ENCODE measurements at regions not wholly inside any gene's neighbourhood (a gene's known extent, or its start where the extent isn't known, plus 50 kb on each side); places are given as distances from the start of the nearest gene placed in this dataset.

DNA sequence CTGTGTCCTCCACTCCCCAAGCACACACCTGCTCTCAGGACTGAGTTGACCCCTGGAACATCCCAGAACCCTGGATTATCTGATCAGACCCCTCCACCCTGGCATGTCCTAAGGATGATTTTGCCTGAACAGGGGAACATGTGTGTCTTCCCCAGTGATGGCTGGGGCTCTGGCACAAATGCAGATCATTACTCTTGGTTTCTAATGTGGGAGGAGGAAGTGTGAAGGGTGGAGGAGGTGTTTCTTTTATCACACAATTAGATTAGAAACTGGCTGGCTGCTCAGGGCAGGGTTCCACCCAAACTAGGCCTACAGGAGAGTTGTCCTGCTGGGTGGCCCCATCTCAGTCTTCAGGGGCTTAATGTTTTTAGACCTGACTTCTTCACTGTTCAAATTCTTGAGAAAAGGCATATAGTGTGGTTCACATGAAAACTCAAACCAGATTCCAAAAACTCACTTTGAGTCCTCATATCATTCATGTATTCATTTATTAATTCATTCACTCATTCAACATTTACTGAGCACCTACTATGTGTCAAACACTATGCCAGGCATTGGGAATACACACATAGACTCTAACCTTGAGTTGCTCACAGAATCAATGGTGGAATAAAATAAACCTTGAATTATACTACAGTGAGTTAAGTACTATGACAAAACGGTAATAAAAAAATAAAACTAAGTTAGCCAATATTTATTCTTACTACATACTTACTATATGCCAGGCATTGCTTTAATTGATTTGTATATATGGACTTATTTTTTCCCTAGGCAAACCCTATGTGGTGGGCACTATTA lies 221.8 kb upstream of the JUN start:
- peak; percentile 35 for DNase-seq (ENCODE audit: low spot score)

DNA sequence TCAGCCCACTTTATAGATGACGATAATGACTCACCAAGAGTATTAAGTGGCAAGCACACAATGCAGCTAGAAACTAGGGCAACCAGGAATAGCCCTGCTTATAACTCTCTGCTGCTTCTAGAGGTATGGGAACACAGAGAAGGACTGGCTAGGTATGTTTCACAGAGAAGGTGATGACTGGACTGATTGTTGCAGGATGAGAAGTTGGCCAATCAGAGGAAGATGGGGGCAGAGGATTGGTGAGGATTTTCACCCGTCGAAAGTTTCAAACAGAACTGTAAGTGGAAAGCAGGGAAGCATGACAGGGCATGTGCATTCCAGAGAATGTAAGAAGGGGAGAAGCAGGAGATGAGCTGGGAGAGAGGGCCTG lies 222.4 kb upstream of the JUN start:
- DNase-seq (ENCODE audit: low spot score): no peak

DNA sequence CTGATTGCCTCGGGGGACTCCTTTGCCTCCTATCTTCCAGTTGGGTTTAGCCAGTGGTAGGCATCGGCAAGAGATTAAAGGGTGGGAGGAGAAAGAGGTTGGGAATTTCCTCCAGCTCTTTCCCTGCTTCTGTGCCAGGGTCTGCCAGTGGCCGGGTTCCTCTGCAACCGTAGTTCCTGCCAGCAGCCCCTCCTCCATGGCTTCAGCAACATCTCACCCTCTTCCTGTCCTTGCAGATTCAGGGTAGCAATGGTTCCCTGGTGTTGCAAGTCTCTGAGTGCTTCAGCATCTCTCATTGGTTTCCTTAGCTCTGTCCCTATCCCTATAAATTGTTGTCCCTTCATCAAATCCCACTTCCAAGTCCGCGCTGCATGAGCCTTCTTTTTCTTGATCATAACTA lies 223.1 kb upstream of the JUN start:
- DNase-seq (ENCODE audit: low spot score): no peak

DNA sequence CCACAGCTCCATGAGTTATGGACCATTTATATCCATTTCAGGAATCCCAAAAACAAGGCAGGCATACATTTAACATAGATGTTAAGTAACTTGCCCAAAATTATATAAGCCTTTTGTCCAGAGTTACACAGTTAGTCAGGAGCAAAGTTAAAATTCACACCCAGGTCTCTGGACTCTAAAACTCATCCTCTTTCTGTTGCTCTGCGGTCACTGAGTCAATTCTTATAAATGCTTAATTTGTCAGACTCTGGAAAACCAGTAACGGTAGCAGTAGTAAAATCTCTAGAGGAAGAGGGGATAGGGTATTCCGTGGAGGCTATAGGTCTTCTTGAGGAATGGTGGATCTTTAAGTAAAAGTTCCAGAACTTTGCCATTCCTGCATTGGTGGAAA lies 223.6 kb upstream of the JUN start:
- no peak for DNase-seq (ENCODE audit: low spot score)

DNA sequence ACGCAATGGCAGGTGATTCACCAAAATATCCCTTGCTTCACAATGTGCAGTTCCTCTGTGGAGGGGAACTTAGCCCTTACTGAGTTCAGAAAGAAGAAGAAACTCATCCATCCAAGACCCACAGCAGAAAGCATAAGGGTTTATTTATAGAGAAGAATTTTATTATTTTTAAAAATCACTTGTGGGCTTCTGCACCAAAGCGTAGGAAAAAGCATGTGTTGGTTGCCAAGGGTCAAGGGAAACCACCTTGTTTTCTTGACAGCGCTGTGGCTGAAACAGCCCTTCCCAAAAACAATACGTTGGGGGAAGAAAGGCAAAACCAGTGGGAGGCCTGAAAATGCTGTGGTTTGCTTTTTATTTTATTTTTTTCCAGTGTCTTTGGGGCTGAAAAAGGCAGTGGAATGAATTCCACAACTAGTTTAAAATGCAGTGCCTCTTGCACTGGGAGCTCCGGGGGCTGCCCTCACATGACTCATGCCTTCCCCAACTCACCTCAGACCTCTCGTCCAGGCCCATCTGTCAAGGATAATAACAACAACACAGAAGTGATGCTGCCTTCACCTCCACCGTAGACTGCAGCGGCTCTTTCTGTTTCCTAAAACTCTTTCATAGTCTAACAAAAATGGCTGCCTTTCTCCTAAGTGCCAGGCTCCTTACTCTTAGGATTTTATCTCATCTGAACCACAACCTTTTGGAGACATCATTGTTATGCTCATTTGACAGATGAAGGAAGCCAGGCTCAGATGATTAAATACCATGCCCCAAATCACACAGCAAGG lies 224.2 kb upstream of the JUN start:
- DNase-seq (ENCODE audit: low spot score): no peak

DNA sequence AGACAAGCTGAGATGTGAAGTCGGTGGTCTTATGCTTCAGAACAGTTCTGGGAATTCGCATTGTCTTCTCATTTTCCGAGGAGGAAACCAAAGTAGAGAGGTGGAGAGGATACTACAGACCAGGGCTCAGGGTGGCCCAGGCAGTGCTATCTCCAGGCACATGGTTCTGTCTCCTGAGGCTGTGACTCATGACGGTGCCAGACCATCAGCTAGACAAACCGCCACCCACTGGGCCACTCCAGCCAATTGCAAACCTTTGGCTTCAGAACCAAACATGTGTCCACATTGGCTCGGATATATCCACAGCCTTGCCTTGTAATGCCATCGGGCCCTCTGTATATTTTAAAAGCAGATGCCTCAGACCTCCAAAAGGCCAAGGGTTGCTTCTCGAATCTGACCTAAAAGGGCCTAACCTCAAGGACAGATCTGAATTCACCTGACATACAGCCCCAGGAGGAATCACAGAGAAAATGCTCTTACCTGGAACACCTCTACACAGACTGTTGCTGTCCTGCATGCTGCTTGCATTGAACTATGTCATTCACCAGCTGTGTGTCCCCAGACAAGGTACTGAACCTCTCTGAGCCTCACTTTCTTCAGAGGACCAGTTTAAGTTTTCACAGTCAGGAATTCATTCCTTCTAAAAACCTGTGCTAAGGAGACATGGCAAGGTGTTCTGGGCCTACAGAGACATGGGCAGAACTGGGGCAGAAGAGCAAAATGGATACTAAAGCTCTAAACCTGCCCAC lies 224.9 kb upstream of the JUN start:
- DNase-seq (ENCODE audit: low spot score): no peak

DNA sequence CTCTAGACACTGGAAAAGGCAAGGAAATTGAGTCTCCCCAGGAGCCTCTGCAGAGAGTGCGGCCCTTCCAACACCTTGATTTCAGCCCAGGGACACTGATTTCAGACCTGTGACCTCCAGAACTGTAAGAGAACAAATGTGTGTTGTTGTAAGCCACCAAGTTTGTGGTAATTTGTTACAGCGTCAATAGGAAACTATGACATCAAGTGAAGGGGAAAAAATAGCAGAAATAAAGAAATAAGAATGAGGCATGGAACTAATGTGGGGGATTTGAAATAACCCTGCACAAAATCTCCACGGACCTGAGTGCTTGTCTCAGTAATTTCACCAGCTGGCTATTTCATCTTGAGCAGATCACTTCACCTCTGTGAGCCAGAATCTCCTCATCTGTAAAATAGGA lies 227.8 kb upstream of the JUN start:
- DNase-seq (ENCODE audit: low spot score): no peak

DNA sequence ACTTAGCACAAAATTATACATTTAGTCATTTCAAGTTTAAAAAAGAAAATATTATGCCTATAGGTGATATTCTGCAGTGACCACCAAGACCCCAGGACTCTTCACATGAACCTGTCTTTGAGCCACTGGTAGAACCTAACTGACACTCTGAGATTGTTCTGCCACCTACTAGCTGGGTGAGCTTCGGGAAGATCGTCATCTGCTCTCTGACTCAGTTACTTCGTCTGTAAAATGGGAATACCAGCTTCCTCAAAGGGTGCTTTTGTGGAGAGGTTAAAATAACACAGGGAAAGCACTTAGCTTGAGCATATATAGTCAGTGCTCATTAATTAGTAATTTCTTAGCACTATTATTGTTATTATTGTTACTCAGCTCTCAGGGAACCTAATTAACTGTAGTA lies 228.5 kb upstream of the JUN start:
- DNase-seq (ENCODE audit: low spot score): no peak

DNA sequence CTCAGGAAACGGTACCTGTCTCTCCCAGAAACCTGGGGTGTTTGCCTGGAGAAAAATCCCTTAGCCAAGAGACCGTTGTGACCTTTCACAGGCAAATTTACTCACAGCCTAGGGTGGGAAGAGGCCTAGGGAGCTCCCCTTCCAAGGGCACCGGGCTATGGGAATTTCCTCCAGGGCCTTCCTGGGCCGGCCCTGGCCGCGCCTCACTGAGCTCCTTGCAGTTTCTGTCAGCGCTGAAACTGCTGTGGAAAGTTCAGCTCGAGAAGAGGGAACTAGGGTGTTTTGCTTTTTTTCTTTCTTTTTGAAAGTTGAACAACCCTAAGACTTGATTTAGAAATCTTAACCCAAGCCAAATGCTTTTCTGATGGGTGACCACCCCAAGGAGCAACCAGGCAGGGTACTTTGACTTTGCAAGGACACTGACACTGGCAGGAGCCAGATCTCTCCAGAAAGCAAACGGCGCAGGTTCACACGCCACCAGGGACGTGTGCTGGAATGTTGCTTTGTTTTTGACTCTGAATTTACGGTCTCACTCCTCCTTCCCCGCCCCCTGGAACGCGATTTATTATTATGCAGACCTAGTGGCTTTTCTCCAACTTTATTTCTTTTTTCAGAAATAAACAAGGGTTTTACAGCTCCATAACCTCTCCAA lies 229.6 kb upstream of the JUN start:
- peak; percentile 25 for DNase-seq (ENCODE audit: low spot score)

DNA sequence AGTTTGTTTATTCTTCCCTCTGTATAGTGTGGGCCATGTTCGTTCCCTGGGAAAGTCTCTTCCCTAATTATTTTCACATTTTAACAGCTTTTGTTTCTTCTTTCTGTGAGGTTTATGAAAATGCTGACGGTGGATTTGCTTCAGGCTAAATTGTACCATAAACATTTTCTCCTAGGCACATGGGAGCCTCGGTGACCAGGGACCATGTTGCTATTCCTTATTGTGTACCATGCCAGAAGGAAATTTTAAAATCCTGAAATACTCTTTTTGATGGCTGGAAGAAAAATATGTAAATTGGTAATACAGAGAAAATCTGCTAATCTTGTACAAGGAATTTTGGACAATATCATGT lies 230.1 kb upstream of the JUN start:
- no peak for DNase-seq (ENCODE audit: low spot score)

DNA sequence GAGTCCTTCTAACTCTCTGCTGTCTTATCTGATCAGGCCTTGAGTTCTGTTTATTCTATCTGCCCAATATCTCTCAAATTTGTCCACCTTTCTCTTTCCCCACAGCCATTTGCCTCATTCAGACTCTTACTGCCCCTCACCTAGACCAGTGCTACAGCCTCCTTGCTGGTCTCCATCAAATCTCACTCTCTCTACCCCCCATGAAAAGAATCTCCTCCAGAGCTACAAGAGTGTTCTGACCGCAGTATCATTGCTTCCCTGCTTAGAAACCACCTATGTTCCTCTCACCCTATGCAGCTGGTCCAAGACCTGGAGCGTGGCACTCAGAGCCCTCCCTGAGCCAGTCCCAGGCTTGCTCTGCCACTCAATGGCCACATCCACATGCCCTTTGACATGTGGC lies 231.0 kb upstream of the JUN start:
- no peak for DNase-seq (ENCODE audit: low spot score)

DNA sequence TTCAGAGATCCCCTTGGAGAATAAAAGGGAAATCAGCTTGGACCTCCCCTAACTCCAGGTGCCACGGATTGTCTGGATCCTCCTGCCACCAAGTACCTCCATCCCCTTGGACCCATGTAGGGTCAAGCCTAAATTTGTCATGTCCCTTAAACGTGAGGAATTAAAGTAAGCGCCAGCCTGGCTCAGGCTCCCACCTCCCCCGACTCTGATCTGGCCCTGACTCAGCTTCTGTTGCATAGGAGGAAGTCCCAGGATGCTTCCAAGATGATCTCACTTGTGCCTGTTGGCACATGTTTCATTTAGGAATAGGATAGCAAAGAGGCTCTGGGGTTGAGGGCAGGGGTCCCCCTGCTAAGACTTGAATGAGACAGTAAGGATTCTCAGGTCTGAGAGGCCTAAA lies 231.9 kb upstream of the JUN start:
- no peak for DNase-seq (ENCODE audit: low spot score)

DNA sequence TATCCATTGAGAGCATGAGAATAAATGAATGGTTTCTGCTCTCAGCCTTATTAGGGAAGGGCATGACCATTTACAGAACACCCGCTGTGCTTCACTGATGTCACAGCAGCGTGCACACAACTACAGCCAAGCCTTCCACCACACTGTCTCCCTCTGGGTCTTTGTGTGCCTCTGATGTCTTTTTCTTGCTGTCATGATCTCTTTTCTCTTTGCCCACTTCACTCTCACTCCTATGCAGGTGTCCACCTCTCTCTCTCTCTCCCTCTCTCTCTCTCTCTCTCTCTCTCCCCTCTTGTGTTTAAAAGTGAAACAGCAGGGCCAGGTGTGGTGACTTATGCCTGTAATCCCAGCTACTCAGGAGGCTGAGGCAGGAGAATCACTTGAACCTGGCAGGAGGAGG lies 232.5 kb upstream of the JUN start:
- no peak for DNase-seq (ENCODE audit: low spot score)

DNA sequence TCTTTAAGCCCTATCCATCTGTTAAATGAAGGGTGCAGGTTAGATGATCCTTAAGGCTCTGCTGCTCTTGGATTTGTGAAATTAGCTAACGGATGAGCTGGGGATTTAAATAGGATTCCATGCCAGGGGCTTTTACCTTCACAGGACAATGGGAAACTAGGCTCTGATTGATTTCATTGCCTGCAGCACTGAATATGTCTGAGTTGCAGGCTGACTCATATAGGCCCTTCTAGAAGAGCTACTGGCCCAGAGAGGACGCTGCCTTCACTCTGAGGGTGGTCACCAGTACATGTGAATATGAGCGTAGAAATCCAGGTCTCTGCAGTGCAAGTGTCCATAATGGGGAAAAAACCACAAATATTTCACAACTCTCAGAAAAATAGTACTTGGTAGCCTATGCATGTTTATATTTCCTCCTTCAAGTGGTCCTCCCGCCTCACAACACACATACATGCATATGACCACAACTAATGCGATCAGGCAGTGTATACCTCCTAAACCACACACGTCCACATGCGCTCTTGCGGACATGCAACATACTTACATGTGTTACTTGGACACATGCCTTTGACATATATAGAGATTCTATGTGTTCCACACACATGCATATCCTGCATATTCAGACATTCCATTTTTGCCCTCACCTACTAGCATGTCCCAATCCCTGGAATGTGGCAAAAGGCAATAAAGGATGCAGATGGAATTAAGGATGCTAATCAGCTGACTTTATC lies 233.8 kb upstream of the JUN start:
- no peak for DNase-seq (ENCODE audit: low spot score)

DNA sequence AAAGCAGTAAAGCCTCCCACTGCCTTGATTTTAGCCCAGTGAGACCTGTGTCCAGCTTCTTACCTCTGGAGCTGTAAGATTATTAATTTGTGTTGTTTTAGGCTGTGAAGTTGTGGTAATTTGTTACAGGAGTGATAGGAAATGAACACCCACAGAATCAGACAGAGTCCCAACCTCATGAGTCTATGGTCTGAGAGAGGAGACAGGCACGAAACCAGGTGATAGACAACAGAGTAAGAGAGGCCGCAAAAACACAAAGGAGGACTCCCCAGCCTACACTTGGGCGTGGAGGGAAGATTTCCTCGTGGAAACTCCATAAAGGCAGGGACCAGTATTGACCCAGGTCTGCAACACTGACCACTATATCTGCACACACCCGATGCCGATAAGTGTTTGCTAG lies 234.6 kb upstream of the JUN start:
- no peak for DNase-seq (ENCODE audit: low spot score)

DNA sequence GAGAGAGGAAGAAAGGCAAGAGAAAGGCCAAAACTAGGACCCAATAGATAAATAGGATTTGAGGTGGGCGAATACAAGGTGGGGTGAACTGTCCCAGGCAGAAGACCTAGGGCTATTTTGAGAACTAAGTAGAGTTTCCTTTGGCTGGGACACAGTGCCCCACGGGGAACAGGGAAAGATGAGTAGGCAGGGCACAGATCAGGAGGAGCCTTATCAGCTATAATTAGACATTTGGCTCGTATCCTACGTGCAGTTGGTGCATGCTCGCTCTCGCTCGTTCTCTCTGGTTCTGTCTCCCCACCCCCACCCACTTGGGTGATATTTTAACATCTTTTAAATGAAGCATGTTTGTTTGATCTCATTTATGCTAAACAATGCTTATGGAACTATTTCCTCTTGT lies 235.0 kb upstream of the JUN start:
- no peak for DNase-seq (ENCODE audit: low spot score)

DNA sequence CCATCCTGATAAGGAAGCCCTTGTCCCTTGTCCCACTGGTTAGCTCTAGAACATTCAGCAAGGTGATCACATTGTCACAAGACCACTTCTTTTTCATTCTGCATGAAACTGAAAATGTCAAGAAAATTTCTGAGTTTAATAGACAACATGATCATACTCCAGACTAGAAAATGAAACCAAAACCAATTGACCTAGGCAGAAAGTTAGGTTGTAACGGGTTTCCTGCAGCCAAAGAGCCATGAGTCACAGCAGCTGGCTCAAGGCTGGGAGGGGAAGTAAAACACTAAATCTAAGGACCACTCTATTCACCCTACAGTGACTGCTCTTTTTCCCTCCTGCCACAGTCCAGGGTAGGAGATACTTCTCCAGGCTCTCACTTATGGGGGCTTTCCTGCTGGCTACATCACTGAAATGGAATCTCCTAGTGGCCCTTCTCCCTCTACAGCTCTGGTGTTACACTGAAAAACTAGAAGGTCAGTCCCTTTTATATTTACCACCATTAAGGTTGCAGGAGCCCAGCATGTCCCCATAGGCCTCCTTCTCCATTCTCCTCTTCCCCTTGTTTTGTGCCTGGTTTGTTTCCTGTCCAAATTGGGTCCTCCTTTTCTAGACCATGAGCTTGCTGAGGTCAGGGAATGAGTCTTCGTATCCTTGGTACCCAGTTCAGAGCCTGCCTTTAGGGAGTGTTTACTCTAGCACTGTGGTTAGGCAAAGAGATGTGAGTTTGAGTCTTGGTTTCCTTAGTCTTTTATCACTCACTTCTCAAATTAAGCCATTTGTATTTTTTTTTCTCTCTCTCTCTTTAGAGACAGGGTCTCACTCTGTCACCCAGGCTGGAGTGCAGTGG lies 236.5 kb upstream of the JUN start:
- peak; percentile 36 for DNase-seq (ENCODE audit: low spot score)

DNA sequence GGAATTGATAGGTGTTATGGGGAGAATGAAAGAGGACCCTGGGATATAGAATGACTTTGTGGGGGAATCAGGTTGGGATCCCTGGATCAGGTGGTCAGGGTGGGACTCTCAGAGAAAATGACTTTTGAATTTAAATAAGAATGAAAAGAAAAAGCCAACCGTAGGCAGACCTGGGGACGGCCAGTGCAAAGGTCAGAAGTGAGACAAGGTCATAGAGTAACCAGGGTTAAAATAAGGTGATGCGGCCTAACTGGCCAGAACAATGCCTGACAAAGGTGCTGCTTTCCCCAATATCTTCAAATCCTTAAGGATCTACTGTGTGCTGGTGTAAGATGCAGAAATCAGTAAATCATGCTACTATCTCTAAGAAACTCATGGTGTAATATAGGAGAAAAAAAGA lies 238.4 kb upstream of the JUN start:
- DNase-seq (ENCODE audit: low spot score): no peak

DNA sequence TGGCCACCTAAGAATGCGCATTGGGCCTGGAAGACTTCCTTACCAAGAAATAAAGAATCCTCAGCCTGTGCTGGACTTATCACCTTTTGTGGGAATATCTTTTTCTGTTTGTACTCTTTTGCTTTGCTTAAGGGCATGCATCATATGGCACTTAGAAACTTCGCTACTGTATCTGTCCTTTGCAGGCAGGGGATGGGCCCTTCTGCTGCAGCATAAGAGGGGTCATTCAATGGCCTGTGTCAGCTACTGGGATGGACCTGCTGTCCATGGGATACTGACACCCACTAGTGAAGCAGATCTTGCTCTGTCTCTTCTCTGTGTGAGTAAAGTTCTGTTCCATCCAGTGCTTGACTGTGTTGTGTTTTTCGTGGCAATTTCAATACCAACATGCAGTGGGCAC lies 239.0 kb upstream of the JUN start:
- DNase-seq (ENCODE audit: low spot score): no peak

DNA sequence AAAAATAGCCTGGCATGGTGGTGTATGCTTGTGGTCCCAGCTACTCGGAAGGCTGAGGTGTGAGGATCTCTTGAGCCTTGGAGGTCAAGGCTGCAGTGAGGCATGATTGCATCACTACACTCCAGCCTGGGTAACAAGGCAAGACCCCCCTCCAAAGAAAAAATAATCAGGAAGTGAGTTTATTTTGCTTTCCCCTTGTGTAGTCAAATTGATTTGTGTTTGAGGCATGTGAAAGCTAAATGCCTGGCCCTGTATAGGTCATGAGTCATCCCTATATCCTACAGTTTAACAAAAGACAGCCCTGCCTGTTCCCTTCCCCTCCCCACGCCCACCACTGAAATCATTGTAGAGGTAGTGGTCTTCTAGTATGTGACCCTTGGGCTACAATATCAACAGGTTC lies 241.4 kb upstream of the JUN start:
- DNase-seq (ENCODE audit: low spot score): no peak

DNA sequence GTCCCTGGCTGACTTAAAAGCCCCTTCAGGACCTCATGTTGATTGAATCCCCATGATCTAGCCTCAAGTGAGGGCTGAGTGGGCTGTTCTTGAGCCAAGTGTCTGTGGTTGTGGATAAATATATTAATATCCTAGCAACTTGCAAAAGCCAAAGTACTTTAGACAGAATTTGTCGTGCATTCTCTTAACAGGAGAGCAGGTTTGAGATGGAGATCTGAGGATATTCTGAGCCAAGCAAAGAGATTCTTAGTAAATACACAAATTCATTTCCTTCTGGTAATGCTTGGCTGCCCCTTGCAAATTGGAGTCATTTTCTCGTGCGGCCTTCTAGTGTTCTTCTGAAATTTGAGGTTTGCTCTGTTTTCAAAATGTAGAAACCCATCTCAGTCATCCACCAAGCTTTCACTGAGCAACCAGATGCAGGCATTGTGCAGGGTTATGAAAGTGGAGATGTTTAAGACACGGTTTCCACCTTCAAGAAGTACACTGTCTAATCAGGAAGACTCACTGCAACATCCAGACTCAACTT lies 242.1 kb upstream of the JUN start:
- no peak for DNase-seq (ENCODE audit: low spot score)

Data from Ammon's horn (tissue), 1 donor.